ENCODE measurements at regions not wholly inside any gene's neighbourhood (a gene's known extent, or its start where the extent isn't known, plus 50 kb on each side); places are given as distances from the start of the nearest gene placed in this dataset.

GRCh38 chr5:1731091-1731639 lies 68.5 kb downstream of the MRPL36 start:
- no peaks in the 10 kb centered on the region for H3K36me3 Mint-ChIP-seq (ENCODE audit: low read depth)
- no peaks in the 10 kb centered on the region for H3K9me3 Mint-ChIP-seq
- no peak for DNase-seq
- H3K27ac Mint-ChIP-seq = no peak overlapping the region
- H3K4me3 Mint-ChIP-seq = no peak overlapping the region
- intact Hi-C loops (cut with micrococcal nuclease) = loop anchor here (10.0 kb wide), 1 partner anchor 284 kb away; no protein-coding TSS in a partner anchor
- ChIA-PET POLR2A (no interaction called here), CTCF (no interaction called here)
- H3K27me3 Mint-ChIP-seq = peaks cover under 1% of the 10 kb centered on the region
- ATAC-seq = no peak
- no peaks in the 10 kb centered on the region for H3K4me1 Mint-ChIP-seq (ENCODE audit: low read depth)
- TF ChIP-seq CTCF (IDR thresholded peaks at IDR 0.05) = no peak

DNA sequence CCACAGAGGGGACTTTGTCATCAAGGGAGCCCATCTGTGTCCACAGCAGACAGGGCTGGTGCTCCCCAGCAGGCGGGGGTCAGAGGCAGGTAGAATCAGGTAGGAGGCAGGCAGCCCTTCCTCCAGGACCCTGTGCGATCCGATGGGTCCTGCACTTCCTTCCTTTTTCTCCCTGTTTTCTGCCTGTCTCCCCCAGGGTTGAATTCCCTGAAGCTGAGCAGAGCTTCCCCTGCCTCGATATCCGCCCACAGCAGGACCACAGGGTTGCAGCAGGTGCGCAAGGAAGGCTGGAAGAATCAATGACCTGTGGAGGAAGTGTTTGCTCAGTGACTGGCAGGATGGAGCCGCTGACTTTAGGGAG lies 69.2 kb downstream of the MRPL36 start:
- H3K4me1 Mint-ChIP-seq (ENCODE audit: low read depth) = no peaks in the 10 kb centered on the region
- intact Hi-C loops (cut with micrococcal nuclease) = loop anchor here (10.0 kb wide), 1 partner anchor 284 kb away; no protein-coding TSS in a partner anchor
- ChIA-PET POLR2A (no interaction called here), CTCF (interaction anchor here (1.5 kb wide), 1 partner anchor 8 kb away, joined by 5 read pairs; no protein-coding TSS in a partner anchor)
- no peak for TF ChIP-seq CTCF (IDR thresholded peaks at IDR 0.05)
- H3K27ac Mint-ChIP-seq = no peak overlapping the region
- peaks cover 8% of the 10 kb centered on the region for H3K27me3 Mint-ChIP-seq
- no peak for DNase-seq
- no peak for ATAC-seq
- H3K4me3 Mint-ChIP-seq = no peak overlapping the region
- no peaks in the 10 kb centered on the region for H3K36me3 Mint-ChIP-seq (ENCODE audit: low read depth)
- no peaks in the 10 kb centered on the region for H3K9me3 Mint-ChIP-seq

GRCh38 chr5:1729641-1730486 lies 69.8 kb downstream of the MRPL36 start:
- ChIA-PET CTCF (interaction anchor here (1.5 kb wide), 1 partner anchor 9 kb away, joined by 5 read pairs; no protein-coding TSS in a partner anchor), POLR2A (interaction anchor here (0.5 kb wide), 1 partner anchor 10 kb away, joined by 3 read pairs; no protein-coding TSS in a partner anchor)
- Mint-ChIP-seq H3K4me3 (no peak overlapping the region), H3K36me3 (ENCODE audit: low read depth) (no peaks in the 10 kb centered on the region), H3K27ac (no peak overlapping the region), H3K9me3 (no peaks in the 10 kb centered on the region), H3K27me3 (peaks cover 8% of the 10 kb centered on the region), H3K4me1 (ENCODE audit: low read depth) (no peaks in the 10 kb centered on the region)
- no peak for TF ChIP-seq CTCF (IDR thresholded peaks at IDR 0.05)
- ATAC-seq = no peak
- intact Hi-C loops (cut with micrococcal nuclease) = loop anchor here (10.0 kb wide), 1 partner anchor 285 kb away; no protein-coding TSS in a partner anchor
- no peak for DNase-seq

DNA sequence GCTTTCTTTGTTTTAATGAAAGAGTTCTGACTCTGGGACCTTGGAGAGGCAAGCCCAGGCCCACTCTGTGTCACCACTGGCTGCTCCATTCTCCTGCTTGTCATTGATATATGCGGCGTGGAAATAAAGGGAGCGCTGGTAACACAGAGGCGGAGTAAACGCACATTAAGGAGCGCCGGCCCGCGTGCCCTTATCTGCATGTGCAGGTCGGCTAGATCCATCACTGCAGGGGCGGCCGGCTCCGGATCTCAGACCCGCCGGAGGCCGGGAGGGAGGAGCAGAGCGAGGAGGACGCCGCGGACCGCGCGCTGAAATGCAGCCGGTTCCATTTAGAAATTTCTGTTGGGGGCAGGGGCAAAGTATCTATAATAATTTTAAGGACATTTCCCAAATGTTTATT lies 70.8 kb downstream of the MRPL36 start:
- CTCF ChIA-PET = interaction anchor here (1.5 kb wide), 1 partner anchor 10 kb away, joined by 5 read pairs; no protein-coding TSS in a partner anchor
- Mint-ChIP-seq H3K4me3 (no peak overlapping the region), H3K36me3 (ENCODE audit: low read depth) (no peaks in the 10 kb centered on the region), H3K27me3 (peaks cover 8% of the 10 kb centered on the region), H3K9me3 (no peaks in the 10 kb centered on the region), H3K27ac (no peak overlapping the region), H3K4me1 (ENCODE audit: low read depth) (no peaks in the 10 kb centered on the region)
- DNase-seq (no peak), ATAC-seq (no peak)
- POLR2A ChIA-PET = no interaction called here
- no peak for TF ChIP-seq CTCF (IDR thresholded peaks at IDR 0.05)
- intact Hi-C loops (cut with micrococcal nuclease) = no loop called here

GRCh38 chr5:1727571-1727970 lies 72.1 kb downstream of the MRPL36 start:
- TF ChIP-seq CTCF (IDR thresholded peaks at IDR 0.05) = no peak
- H3K27me3 Mint-ChIP-seq = peaks cover 13% of the 10 kb centered on the region
- ATAC-seq (no peak), DNase-seq (no peak)
- POLR2A ChIA-PET = no interaction called here
- H3K4me1 Mint-ChIP-seq (ENCODE audit: low read depth) = no peaks in the 10 kb centered on the region
- CTCF ChIA-PET = no interaction called here
- H3K27ac Mint-ChIP-seq = no peak overlapping the region
- no peaks in the 10 kb centered on the region for H3K9me3 Mint-ChIP-seq
- intact Hi-C loops (cut with micrococcal nuclease) = no loop called here
- H3K36me3 Mint-ChIP-seq (ENCODE audit: low read depth) = no peaks in the 10 kb centered on the region
- no peak overlapping the region for H3K4me3 Mint-ChIP-seq
